Ascending aorta (tissue), 2 donors: ENCODE measurements at regions not wholly inside any gene's neighbourhood (a gene's known extent, or its start where the extent isn't known, plus 50 kb on each side); places are given as distances from the start of the nearest gene placed in this dataset.
"Not testable (repeated sequence)": the region's sequence is repeated elsewhere in the genome, so short reads cannot be mapped to it uniquely, and the experiment has no call there.

Experiments
- DNase-seq, 2 donors: peaks; one replicate each; pipeline ENCODE4 v3.0.0-alpha.2; 2019; ENCODE audit warnings: low spot score in 2 of 2
- H3K27ac ChIP-seq, 2 donors: fragments of 200-600 bp; sonication (generic); one replicate each; pipeline ENCODE4 v1.5.1; 2016 to 2017; ENCODE audit warnings: mild to moderate bottlenecking in 1 of 2
- H3K27me3 ChIP-seq: fragments of 200-600 bp; sonication (generic); one replicate; pipeline ENCODE4 v1.5.1; 2017
- H3K36me3 ChIP-seq, 2 donors: fragments of 200-600 bp; sonication (generic); one replicate each; pipeline ENCODE4 v1.5.1; 2016
- H3K4me1 ChIP-seq, 2 donors: fragments of 200-600 bp; sonication (generic); one replicate each; pipeline ENCODE4 v1.5.1; 2016 to 2017; ENCODE audit warnings: mild to moderate bottlenecking in 1 of 2
- H3K4me3 ChIP-seq, 2 donors: fragments of 200-600 bp; sonication (generic); one replicate each; pipeline ENCODE4 v1.5.1; 2016 to 2017; ENCODE audit warnings: mild to moderate bottlenecking in 1 of 2
- H3K9me3 ChIP-seq, 2 donors: fragments of 200-600 bp; sonication (generic); one replicate each; pipeline ENCODE4 v1.5.1; 2016
- intact Hi-C: fragments of 100-400 bp; cut with DNase I; formaldehyde crosslinking; loops from one replicate; pipeline ENCODE4 v1.15.1; 2023

- H3K9me3 ChIP-seq, H3K4me1 ChIP-seq, H3K27ac ChIP-seq, H3K4me3 ChIP-seq, intact Hi-C loops, H3K36me3 ChIP-seq, DNase-seq, H3K27me3 ChIP-seq: not testable (repeated sequence)
Measured at GRCh38 chr21:5055027-5055754, 5466.2 kb upstream of the TPTE start.

GRCh38 chr21:5055996-5056962, 5465.1 kb upstream of the TPTE start:
- H3K4me3 ChIP-seq, H3K27ac ChIP-seq, DNase-seq, H3K27me3 ChIP-seq, intact Hi-C loops, H3K36me3 ChIP-seq, H3K9me3 ChIP-seq, H3K4me1 ChIP-seq: not testable (repeated sequence)

DNA sequence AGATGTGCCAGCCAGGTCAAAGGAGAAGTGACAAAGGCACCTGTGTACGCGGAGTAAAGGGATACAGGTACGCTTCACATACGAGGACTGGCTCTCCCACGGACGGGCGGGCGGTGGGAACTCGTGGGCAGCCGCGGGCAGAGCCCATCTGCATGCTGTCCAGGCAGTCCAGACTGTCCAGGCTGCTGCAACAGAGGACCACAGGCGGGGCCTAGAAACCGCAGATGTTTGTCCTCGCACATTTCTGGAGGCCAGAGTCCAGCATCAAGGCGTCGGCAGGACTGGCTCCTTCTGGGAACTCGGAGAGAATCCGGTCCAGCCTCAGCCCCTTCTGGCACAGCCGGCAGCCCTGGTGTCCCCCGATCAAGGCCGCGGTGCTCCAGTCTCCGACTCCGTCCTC, 5464.3 kb upstream of the TPTE start:
- H3K27ac ChIP-seq, H3K4me3 ChIP-seq, H3K4me1 ChIP-seq, DNase-seq, H3K9me3 ChIP-seq, intact Hi-C loops, H3K27me3 ChIP-seq, H3K36me3 ChIP-seq: not testable (repeated sequence)

DNA sequence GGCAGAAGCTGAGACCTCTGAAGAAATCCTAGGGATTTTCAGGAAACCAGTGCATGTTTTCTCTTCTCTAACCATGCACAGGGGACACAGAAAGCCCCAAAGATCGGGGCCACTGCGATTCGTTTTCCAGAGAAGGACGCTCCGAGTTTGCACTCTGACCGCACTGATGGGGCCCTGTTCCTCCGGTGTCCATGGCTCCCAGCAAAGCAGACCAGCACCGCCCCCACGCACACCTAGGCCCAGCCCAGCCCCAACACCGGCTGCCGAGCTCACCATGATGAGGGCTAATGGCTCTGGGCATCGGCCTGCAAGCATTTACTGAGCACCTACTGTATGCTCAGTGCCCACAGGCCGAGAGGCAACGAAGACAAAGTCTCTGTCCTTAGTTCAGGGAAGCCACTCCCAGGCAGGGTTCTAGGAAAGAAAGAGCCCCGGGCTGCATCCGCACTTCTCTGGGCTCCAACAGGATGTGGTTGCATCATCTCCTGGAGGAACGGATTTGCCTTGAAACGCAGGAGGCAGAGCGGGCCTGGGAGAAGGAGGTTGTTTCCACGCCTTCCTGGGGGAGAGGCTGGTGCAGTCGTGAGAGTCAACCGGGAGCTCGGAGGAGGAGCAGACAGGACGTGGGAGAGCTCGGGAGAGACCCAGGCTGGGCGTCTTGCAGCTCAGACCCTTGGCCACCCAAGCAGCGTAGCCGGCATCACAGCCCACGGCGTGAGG, 5460.9 kb upstream of the TPTE start:
- intact Hi-C loops, H3K27ac ChIP-seq, DNase-seq, H3K9me3 ChIP-seq, H3K4me1 ChIP-seq, H3K27me3 ChIP-seq, H3K4me3 ChIP-seq, H3K36me3 ChIP-seq: not testable (repeated sequence)

DNA sequence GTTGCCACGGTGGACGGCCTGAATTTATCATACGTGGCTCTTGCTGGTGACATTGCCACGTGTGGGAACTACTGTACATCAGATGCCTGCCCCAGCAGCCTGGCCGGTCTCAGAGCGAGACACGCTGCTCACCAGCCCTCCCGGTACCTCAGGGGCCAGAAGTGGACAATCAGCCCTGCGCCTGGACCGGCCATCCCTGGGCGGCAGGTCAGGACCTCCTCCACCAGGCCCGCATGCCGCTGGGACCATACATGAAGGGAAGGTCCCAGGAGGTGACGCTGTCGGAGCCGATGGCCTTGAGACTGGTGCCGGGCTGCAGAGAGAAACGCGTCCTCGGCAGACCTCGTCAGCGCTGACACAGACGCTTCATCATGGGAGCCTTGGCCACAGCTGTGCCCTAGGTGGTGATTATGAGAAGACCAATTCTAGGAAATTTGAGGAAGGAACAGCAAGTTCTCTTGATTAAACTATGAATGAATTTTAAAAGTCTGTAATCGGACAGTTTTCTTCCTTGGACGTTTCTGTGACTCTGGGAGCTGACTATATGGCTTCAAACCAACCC, 5456.7 kb upstream of the TPTE start:
- H3K36me3 ChIP-seq, H3K27ac ChIP-seq, H3K27me3 ChIP-seq, DNase-seq, H3K4me3 ChIP-seq, intact Hi-C loops, H3K9me3 ChIP-seq, H3K4me1 ChIP-seq: not testable (repeated sequence)

DNA sequence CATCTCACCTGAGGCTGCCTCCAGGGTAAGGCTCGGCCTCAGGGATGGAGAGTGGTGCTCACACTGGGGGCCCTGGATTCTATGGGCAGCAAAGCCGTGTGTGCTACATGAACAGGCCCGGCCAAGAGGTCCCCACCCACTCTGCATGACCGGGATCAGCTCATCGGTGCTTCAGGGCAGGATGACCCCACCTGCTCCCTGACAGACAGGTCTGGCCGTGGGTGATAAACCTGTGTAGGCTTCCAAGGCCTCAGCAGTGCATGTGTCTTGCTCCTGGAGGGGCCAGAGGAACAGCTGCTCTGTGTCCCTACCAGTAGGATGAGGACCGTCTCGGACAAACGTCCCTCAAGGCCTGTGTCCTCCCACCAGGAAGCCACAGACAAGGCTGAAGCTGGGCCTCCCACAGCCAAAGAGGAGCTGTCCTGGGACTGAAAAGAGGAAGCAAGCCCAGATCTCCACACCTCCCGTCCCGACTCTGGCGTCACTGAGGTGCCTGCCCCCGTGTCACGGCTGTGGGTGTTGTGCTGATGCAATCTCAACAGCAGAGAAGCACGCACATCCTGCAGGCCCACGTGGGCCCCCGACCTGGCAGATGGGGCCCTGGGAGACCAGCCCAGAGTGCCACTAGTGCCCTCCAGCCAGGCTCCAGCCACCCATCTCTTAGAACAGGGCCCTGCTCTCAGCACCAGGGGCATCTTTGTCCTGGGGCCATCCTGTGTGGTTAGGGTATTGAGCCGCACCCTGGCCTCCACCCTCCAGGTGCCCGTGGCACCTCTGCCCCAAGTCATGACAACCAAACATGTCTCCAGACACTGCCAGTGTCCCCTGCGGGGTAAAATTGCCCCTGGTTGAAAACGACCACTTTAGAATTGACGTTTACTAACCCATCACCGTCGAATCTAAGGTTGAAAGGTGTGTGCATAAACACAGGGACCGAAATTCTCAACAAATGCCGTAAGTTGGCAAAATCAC, 5455.9 kb upstream of the TPTE start:
- H3K36me3 ChIP-seq, H3K27me3 ChIP-seq, intact Hi-C loops, H3K9me3 ChIP-seq, H3K4me1 ChIP-seq, H3K27ac ChIP-seq, H3K4me3 ChIP-seq: not testable (repeated sequence)
- DNase-seq, result peak; percentile 21 to 64

- H3K4me3 ChIP-seq, DNase-seq, H3K27ac ChIP-seq, H3K9me3 ChIP-seq, intact Hi-C loops, H3K27me3 ChIP-seq, H3K36me3 ChIP-seq, H3K4me1 ChIP-seq: not testable (repeated sequence)
Measured at GRCh38 chr21:5066682-5067251, 5454.6 kb upstream of the TPTE start.

GRCh38 chr21:5067326-5068048, 5453.9 kb upstream of the TPTE start:
- not testable (repeated sequence) for H3K27ac ChIP-seq, DNase-seq, H3K9me3 ChIP-seq

GRCh38 chr21:5068649-5069048, 5452.7 kb upstream of the TPTE start:
- H3K36me3 ChIP-seq, H3K27ac ChIP-seq, H3K4me3 ChIP-seq, intact Hi-C loops, H3K4me1 ChIP-seq, DNase-seq, H3K27me3 ChIP-seq, H3K9me3 ChIP-seq: not testable (repeated sequence)

More at GRCh38 chr21:5067326-5068048, 5453.9 kb upstream of the TPTE start:
- H3K27me3 ChIP-seq, H3K36me3 ChIP-seq, H3K4me1 ChIP-seq, H3K4me3 ChIP-seq, intact Hi-C loops: not testable (repeated sequence)

- H3K27ac ChIP-seq, H3K36me3 ChIP-seq, H3K9me3 ChIP-seq, H3K27me3 ChIP-seq, intact Hi-C loops, DNase-seq, H3K4me1 ChIP-seq, H3K4me3 ChIP-seq: not testable (repeated sequence)
Measured at GRCh38 chr21:5071180-5071579, 5450.2 kb upstream of the TPTE start.

- H3K4me1 ChIP-seq, intact Hi-C loops, H3K4me3 ChIP-seq, DNase-seq, H3K9me3 ChIP-seq, H3K36me3 ChIP-seq, H3K27me3 ChIP-seq, H3K27ac ChIP-seq: not testable (repeated sequence)
Measured at GRCh38 chr21:5076854-5077253, 5444.5 kb upstream of the TPTE start.

- H3K9me3 ChIP-seq, intact Hi-C loops, H3K4me3 ChIP-seq, H3K27me3 ChIP-seq, H3K4me1 ChIP-seq, DNase-seq, H3K36me3 ChIP-seq, H3K27ac ChIP-seq: not testable (repeated sequence)
Measured at GRCh38 chr21:5079361-5079760, 5442.0 kb upstream of the TPTE start.
